ELR (cell line): ENCODE measurements at regions not wholly inside any gene's neighbourhood (a gene's known extent, or its start where the extent isn't known, plus 50 kb on each side); places are given as distances from the start of the nearest gene placed in this dataset.

Experiments
- DNase-seq: peaks from one replicate; pipeline ENCODE4 v3.0.0-alpha.2; 2015; ENCODE audit warnings: low read depth

- no peak for DNase-seq
Measured at GRCh38 chr12:89098441-89099112, 253.7 kb downstream of the DUSP6 start.

GRCh38 chr12:89092297-89092696 lies 260.0 kb downstream of the DUSP6 start:
- DNase-seq = no peak

- no peak for DNase-seq
Measured at GRCh38 chr12:89091293-89091841, 260.9 kb downstream of the DUSP6 start.

GRCh38 chr12:89089264-89089663 lies 263.0 kb downstream of the DUSP6 start:
- no peak for DNase-seq

GRCh38 chr12:89087876-89088275 lies 264.4 kb downstream of the DUSP6 start:
- DNase-seq = no peak

- DNase-seq = no peak
Measured at GRCh38 chr12:89087149-89087825, 265.0 kb downstream of the DUSP6 start.

GRCh38 chr12:89085421-89085820 lies 266.9 kb downstream of the DUSP6 start:
- DNase-seq = no peak

GRCh38 chr12:89084751-89085150 lies 267.6 kb downstream of the DUSP6 start:
- DNase-seq = no peak

GRCh38 chr12:89083491-89083890 lies 268.8 kb downstream of the DUSP6 start:
- no peak for DNase-seq

- peak; percentile 46 for DNase-seq
Measured at GRCh38 chr12:89082370-89082753, 269.9 kb downstream of the DUSP6 start.

GRCh38 chr12:89081719-89082369 lies 270.5 kb downstream of the DUSP6 start:
- DNase-seq = no peak

GRCh38 chr12:89080793-89081465 lies 271.4 kb downstream of the DUSP6 start:
- DNase-seq = peak; percentile 54

- no peak for DNase-seq
Measured at GRCh38 chr12:89075880-89076540, 276.3 kb downstream of the DUSP6 start.

GRCh38 chr12:89073659-89074058 lies 278.6 kb downstream of the DUSP6 start:
- no peak for DNase-seq

GRCh38 chr12:89073027-89073398 lies 279.3 kb downstream of the DUSP6 start:
- peak; percentile 68 for DNase-seq

- DNase-seq = no peak
Measured at GRCh38 chr12:89072294-89073026, 279.8 kb downstream of the DUSP6 start.

GRCh38 chr12:89070603-89071002 lies 281.7 kb downstream of the DUSP6 start:
- no peak for DNase-seq

- no peak for DNase-seq
Measured at GRCh38 chr12:89069431-89069830, 282.9 kb downstream of the DUSP6 start.

- DNase-seq = peak; percentile 97
Measured at GRCh38 chr12:89067421-89068187, 284.7 kb downstream of the DUSP6 start.

- DNase-seq = peak; percentile 98
Measured at GRCh38 chr12:89064780-89065179, 287.5 kb downstream of the DUSP6 start.
